Activated CD8-positive, alpha-beta memory T cell treated with anti-CD3 and anti-CD28 coated beads for 1 hour (primary cell): ENCODE measurements at regions not wholly inside any gene's neighbourhood (a gene's known extent, or its start where the extent isn't known, plus 50 kb on each side); places are given as distances from the start of the nearest gene placed in this dataset.
"Not testable (repeated sequence)": the region's sequence is repeated elsewhere in the genome, so short reads cannot be mapped to it uniquely, and the experiment has no call there.

Experiments
- DNase-seq, 2 donors: peaks; one replicate each; pipeline ENCODE4 v3.0.0-alpha.2; 2020; ENCODE audit warnings: low read depth in 1 of 2; ENCODE audit errors: extremely low read depth in 1 of 2

DNA sequence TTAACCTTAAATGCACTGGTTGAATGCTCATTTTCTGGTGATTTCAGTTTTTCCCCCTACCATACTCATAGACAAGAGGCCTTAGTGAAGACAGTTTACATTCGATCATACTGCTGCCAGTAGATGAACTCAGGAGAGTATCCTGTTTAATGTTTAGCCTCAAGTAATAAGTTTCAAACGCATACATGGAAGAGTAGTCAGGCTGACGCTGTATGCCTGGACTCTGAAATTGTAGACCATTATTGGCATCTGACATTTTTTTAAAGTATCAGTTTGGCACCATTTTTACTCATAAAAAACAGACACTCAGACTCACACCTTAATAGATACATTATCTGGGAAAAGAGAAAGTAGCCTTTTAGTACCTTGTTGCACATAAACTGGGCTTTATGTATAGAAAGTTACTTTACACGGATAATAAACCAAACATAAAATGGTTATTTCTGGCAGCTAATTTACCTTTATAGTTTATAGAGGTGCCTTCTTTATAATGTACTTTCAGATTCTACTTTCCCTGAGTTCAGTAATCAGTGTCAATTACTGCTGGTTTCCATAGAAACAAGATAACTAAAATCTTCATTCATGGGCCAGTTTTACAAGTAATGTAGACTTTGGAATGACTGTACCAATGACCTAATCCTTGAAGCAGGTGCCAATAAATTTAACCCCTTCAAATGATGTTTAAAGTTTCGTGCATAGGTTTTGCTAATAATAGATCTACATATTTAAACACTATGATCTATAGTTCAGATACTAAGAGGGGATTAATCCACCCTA lies 183.8 kb upstream of the ITGA1 start:
- DNase-seq, result no peak

GRCh38 chr5:52605317-52606313 lies 182.1 kb upstream of the ITGA1 start:
- DNase-seq, result no peak

DNA sequence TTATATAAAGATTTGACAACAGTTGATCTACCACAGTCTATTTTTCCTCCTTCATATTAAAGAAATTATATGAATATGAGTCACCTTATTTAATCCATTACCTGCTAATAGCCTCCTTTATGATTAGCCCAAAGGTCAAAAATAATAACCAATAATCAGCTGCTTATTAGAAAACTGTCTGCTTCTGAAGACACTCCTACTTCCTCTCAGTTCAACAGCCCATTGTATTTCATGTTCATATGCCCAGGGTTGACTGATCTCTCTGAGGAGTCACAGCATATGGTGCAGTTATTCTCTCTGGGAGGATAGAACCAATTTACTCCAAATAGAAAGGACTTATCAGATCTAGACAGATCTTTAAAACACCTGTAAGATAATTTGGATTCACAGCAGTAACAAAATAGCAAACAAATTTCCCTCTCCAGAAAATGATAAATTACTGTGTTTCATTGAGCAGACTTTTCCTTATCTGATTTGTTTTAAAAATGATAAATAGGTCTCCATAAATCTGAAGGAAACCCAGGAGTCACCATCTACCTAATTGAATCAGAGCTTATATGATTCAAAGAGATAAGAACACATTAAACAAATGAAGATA lies 180.4 kb upstream of the ITGA1 start:
- no peak for DNase-seq

- DNase-seq, result no peak
Observed at GRCh38 chr5:52620315-52620714, 167.4 kb upstream of the ITGA1 start.

GRCh38 chr5:52623291-52623690 lies 164.4 kb upstream of the ITGA1 start:
- no peak for DNase-seq

DNA sequence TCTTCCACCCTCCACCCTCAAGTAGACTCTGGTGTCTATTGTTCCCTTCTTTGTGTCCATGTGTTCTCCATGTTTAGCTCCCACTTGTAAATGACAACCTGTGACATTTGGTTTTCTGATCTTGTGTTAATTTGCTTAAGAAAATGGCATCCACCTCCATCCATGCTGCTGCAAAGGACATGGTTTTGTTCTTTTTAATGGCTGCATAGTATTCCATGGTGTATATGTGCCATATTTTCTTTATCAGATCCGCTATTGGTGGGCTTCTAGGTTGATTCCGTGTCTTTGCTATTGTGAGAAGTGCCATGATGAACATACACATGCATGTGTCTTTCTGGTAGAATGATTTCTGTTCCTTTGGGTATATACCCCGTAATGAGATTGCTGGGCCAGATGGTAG lies 163.4 kb upstream of the ITGA1 start:
- no peak for DNase-seq

- no peak for DNase-seq
Observed at GRCh38 chr5:52626312-52626711, 161.4 kb upstream of the ITGA1 start.

GRCh38 chr5:52627740-52628139 lies 160.0 kb upstream of the ITGA1 start:
- DNase-seq, result no peak

- no peak for DNase-seq
Observed at GRCh38 chr5:52632281-52632680, 155.4 kb upstream of the ITGA1 start.

DNA sequence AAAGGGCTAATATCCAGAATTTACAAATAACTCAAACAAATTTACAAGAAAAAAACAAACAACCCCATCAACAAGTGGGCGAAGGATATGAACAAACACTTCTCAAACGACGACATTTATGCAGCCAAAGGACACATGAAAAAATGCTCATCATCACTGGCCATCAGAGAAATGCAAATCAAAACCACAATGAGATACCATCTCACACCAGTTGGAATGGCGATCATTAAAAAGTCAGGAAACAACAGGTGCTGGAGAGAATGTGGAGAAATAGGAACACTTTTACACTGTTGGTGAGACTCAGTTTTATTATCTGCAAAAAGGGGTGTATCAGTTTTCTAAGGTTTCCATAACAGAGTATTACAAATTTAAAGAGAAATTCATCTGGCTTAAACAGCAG lies 153.5 kb upstream of the ITGA1 start:
- DNase-seq, result not testable (repeated sequence)

GRCh38 chr5:52638732-52639131 lies 149.0 kb upstream of the ITGA1 start:
- no peak for DNase-seq

- DNase-seq, result no peak
Observed at GRCh38 chr5:52648726-52649125, 139.0 kb upstream of the ITGA1 start.

DNA sequence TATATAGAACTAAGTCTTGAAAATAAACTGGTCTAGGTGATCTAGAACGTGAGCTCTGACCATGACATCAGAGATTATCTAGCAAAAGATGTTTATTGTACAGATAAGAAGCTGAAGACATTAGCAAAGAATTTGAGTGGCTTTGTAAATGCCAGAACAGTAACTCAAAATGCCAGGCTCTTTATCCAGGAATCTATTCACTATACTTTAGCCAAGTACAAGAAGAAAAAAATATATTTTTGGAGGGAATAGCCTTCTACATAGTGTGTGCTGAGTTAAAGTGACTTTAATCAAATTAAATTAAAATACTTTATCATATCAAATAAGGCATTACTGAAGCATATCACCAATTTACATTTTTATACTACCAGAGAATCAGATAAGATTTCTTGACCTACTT lies 132.6 kb upstream of the ITGA1 start:
- DNase-seq, result no peak

- no peak for DNase-seq
Observed at GRCh38 chr5:52656569-52657246, 131.0 kb upstream of the ITGA1 start.

- no peak for DNase-seq
Observed at GRCh38 chr5:52657247-52657645, 130.5 kb upstream of the ITGA1 start.

DNA sequence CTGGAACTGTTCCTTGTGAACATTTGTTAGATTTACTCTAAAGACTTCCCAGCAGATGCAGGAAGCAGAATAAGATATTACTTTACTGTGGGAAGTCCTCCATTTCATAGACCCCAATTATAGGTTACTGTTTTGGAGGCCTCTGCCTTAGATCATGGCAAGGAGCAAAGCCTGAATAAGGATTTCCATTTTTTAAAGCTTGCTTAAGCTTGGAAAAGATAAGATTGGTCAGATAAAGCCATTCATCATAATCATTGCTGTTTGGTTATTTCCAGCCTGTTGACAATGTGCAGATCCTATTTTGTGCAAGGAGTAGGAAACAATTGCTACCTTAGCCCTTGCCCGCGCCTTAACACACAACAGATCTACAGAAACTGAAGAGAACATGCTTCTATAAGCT lies 129.5 kb upstream of the ITGA1 start:
- DNase-seq, result no peak

- DNase-seq, result no peak
Observed at GRCh38 chr5:52660621-52661020, 127.1 kb upstream of the ITGA1 start.

- no peak for DNase-seq
Observed at GRCh38 chr5:52661903-52662595, 125.7 kb upstream of the ITGA1 start.

- no peak for DNase-seq
Observed at GRCh38 chr5:52665559-52665958, 122.2 kb upstream of the ITGA1 start.

DNA sequence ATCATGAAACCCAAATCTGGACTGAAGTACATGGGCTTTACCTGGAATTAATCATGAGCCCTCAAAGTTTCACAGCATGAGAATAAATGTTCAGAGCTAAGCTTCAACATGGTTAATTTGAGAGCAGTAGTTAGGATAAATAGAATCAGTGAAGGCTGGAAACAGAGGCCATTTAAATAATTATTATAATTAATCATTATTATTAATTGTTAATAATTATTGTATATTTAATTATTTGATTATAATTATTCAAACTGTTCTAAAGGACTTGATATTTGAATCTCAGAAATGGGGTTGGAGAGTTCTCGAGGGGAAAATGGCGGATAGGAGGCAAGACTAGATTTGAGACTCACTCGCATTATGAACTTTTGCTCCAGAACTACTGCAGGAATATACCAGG lies 119.6 kb upstream of the ITGA1 start:
- DNase-seq, result no peak
